ENCODE measurements at regions not wholly inside any gene's neighbourhood (a gene's known extent, or its start where the extent isn't known, plus 50 kb on each side); places are given as distances from the start of the nearest gene placed in this dataset.

GRCh38 chr3:159174715-159175692 is 373.1 kb downstream of the MFSD1 start:
- Histone ChIP-seq H3K27ac (ENCODE audit: low read length) (peak overlapping the region; percentile 94), H3K9ac (ENCODE audit: low read length) (no peak overlapping the region), H3F3A (ENCODE audit: insufficient read depth, low read length, poor library complexity, severe bottlenecking) (no peaks in the 10 kb centered on the region), H2AFZ (ENCODE audit: low read depth, low read length) (no peak overlapping the region), H3K4me3 (ENCODE audit: low read length) (no peak overlapping the region), H3K4me2 (ENCODE audit: low read length) (no peak overlapping the region), H3K79me2 (replicated peaks; ENCODE audit: insufficient read depth, low read length) (no peaks in the 10 kb centered on the region), H3K9me2 (ENCODE audit: insufficient read depth, low read length) (no peaks in the 10 kb centered on the region), H4K20me1 (ENCODE audit: insufficient read depth) (no peaks in the 10 kb centered on the region), H3K27me3 (ENCODE audit: insufficient read depth, low read depth, low read length) (no peaks in the 10 kb centered on the region), H3K9me3 (ENCODE audit: low read length) (no peaks in the 10 kb centered on the region), H3K36me3 (ENCODE audit: insufficient read depth, low read length) (no peaks in the 10 kb centered on the region)
- no peak for TF ChIP-seq POLR2AphosphoS5 (IDR thresholded peaks at IDR 0.05)
- TF ChIP-seq MXI1 (conservative IDR thresholded peaks at IDR 0.05; ENCODE audit: poor library complexity, severe bottlenecking): no peak
- TF ChIP-seq EP300 (conservative IDR thresholded peaks at IDR 0.05; ENCODE audit: poor library complexity, severe bottlenecking): no peak
- TF ChIP-seq CTCF (IDR thresholded peaks at IDR 0.05; ENCODE audit: poor library complexity, severe bottlenecking): no peak
- TF ChIP-seq, protein P1, sequence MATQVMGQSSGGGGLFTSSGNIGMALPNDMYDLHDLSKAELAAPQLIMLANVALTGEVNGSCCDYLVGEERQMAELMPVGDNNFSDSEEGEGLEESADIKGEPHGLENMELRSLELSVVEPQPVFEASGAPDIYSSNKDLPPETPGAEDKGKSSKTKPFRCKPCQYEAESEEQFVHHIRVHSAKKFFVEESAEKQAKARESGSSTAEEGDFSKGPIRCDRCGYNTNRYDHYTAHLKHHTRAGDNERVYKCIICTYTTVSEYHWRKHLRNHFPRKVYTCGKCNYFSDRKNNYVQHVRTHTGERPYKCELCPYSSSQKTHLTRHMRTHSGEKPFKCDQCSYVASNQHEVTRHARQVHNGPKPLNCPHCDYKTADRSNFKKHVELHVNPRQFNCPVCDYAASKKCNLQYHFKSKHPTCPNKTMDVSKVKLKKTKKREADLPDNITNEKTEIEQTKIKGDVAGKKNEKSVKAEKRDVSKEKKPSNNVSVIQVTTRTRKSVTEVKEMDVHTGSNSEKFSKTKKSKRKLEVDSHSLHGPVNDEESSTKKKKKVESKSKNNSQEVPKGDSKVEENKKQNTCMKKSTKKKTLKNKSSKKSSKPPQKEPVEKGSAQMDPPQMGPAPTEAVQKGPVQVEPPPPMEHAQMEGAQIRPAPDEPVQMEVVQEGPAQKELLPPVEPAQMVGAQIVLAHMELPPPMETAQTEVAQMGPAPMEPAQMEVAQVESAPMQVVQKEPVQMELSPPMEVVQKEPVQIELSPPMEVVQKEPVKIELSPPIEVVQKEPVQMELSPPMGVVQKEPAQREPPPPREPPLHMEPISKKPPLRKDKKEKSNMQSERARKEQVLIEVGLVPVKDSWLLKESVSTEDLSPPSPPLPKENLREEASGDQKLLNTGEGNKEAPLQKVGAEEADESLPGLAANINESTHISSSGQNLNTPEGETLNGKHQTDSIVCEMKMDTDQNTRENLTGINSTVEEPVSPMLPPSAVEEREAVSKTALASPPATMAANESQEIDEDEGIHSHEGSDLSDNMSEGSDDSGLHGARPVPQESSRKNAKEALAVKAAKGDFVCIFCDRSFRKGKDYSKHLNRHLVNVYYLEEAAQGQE (IDR thresholded peaks at IDR 0.05; ENCODE audit: borderline replicate concordance): no peak
- TF ChIP-seq RAD21 (conservative IDR thresholded peaks at IDR 0.05): no peak
- TF ChIP-seq EZH2 (IDR thresholded peaks at IDR 0.05; ENCODE audit: borderline replicate concordance, insufficient read depth, low read length, poor library complexity, severe bottlenecking): no peak
- no peak for TF ChIP-seq TAF1 (IDR thresholded peaks at IDR 0.05; ENCODE audit: low read depth)
- TF ChIP-seq SMC3 (conservative IDR thresholded peaks at IDR 0.05; ENCODE audit: poor library complexity): no peak

DNA sequence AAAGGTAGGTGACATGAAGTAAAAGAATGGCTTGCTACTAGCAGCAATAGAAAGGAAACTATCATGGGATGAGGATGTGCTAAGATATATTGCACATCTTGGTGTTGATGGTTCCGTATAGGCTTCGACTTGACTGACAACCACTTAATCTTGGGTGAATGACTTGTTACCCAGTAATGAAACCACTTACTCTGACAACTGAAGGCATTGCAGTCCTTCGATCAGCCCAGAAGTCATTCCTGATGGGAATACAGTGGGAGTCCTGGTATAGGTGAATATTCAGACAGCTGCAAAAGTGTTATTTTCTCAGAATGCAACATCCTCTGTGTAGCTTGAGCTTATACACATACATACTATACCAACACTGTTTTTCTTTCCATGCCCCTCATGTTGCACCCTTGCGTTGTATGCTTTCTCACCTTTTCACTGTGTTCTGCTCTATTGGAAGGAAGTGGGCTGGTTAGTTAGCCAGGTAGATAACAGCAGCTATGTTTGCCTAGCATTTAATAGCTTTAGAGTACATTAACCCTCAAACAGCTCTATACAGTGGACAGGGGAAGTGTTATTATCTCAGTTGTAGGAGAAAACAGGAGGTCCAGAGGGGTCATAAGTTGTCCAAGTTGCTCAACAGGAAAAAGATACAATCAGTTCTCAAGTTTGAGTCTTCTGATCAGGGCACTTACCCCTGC is 376.5 kb downstream of the MFSD1 start:
- no peaks in the 10 kb centered on the region for H3K27me3 ChIP-seq (ENCODE audit: insufficient read depth, low read depth, low read length)
- H3K4me3 ChIP-seq (ENCODE audit: low read length): peak overlapping the region; percentile 28
- no peaks in the 10 kb centered on the region for H3K9me3 ChIP-seq (ENCODE audit: low read length)

More for the DNA sequence above, 376.5 kb downstream of the MFSD1 start:
- Histone ChIP-seq H3K9ac (ENCODE audit: low read length) (peak overlapping the region; percentile 56), H4K20me1 (ENCODE audit: insufficient read depth) (no peaks in the 10 kb centered on the region), H3K9me2 (ENCODE audit: insufficient read depth, low read length) (no peaks in the 10 kb centered on the region), H3F3A (ENCODE audit: insufficient read depth, low read length, poor library complexity, severe bottlenecking) (no peaks in the 10 kb centered on the region), H3K27ac (ENCODE audit: low read length) (peak overlapping the region; percentile 94), H3K79me2 (replicated peaks; ENCODE audit: insufficient read depth, low read length) (no peaks in the 10 kb centered on the region), H3K4me2 (ENCODE audit: low read length) (peak overlapping the region; percentile 37), H2AFZ (ENCODE audit: low read depth, low read length) (no peak overlapping the region), H3K36me3 (ENCODE audit: insufficient read depth, low read length) (no peaks in the 10 kb centered on the region)
- TF ChIP-seq RAD21 (conservative IDR thresholded peaks at IDR 0.05): no peak
- no peak for TF ChIP-seq TAF1 (IDR thresholded peaks at IDR 0.05; ENCODE audit: low read depth)
- TF ChIP-seq, protein P1 (IDR thresholded peaks at IDR 0.05; ENCODE audit: borderline replicate concordance): peak; percentile 100
- TF ChIP-seq POLR2AphosphoS5 (IDR thresholded peaks at IDR 0.05): peak; percentile 93
- TF ChIP-seq EZH2 (IDR thresholded peaks at IDR 0.05; ENCODE audit: borderline replicate concordance, insufficient read depth, low read length, poor library complexity, severe bottlenecking): no peak
- no peak for TF ChIP-seq MXI1 (conservative IDR thresholded peaks at IDR 0.05; ENCODE audit: poor library complexity, severe bottlenecking)
- no peak for TF ChIP-seq SMC3 (conservative IDR thresholded peaks at IDR 0.05; ENCODE audit: poor library complexity)
- TF ChIP-seq EP300 (conservative IDR thresholded peaks at IDR 0.05; ENCODE audit: poor library complexity, severe bottlenecking): peak; percentile 99

All from neural cell (in vitro differentiated cells).